ENCODE measurements at regions not wholly inside any gene's neighbourhood (a gene's known extent, or its start where the extent isn't known, plus 50 kb on each side); places are given as distances from the start of the nearest gene placed in this dataset.

DNA sequence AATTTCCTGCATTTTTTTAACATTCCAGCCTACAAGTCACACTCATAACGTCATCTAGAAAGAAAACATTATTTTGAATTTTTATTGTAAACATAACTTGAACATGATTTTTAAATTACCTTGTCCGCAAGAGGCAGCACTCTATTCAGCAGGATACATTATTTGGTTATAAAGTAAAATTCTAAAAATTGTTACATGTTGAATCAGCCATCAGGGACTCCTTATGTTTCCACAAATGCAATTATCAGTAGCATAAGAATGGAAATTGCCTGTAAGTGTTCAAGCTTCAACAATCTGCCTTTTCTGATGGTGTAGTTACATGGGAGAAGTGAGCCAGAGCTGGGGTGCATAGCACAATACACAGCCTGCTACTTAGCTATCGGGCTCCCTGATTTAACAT, 97.5 kb downstream of the ZNF365 start:
- no peak for DNase-seq (ENCODE audit: low read depth)
- H3K4me3 ChIP-seq (replicated peaks; ENCODE audit: low read depth, low read length) = no peak overlapping the region
- TF ChIP-seq, protein P1, sequence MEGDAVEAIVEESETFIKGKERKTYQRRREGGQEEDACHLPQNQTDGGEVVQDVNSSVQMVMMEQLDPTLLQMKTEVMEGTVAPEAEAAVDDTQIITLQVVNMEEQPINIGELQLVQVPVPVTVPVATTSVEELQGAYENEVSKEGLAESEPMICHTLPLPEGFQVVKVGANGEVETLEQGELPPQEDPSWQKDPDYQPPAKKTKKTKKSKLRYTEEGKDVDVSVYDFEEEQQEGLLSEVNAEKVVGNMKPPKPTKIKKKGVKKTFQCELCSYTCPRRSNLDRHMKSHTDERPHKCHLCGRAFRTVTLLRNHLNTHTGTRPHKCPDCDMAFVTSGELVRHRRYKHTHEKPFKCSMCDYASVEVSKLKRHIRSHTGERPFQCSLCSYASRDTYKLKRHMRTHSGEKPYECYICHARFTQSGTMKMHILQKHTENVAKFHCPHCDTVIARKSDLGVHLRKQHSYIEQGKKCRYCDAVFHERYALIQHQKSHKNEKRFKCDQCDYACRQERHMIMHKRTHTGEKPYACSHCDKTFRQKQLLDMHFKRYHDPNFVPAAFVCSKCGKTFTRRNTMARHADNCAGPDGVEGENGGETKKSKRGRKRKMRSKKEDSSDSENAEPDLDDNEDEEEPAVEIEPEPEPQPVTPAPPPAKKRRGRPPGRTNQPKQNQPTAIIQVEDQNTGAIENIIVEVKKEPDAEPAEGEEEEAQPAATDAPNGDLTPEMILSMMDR (IDR thresholded peaks at IDR 0.05; ENCODE audit: low read length, missing control alignments) = no peak

DNA sequence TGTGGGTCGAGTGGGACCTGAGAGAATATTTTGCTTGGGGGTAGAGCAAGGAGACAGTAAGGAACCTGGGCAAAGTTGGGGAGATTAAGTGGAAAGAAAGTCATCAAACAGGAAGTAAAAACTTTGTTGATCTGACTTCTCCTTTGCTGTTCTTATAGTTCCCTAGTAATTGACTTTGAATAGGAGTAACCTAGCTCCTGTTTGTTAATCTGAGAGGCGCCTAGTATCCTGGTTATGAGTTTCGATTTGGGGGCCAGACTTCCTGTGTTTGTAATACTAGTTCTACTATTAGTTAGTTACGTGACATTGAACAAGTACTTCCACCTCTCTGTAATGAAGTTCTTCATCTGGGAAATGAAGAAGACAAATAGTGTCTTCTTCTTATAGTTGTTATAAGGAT, 99.1 kb downstream of the ZNF365 start:
- TF ChIP-seq, protein P1 (IDR thresholded peaks at IDR 0.05; ENCODE audit: low read length, missing control alignments) = no peak
- no peak for DNase-seq (ENCODE audit: low read depth)
- H3K4me3 ChIP-seq (replicated peaks; ENCODE audit: low read depth, low read length) = no peak overlapping the region

- H3K4me3 ChIP-seq (replicated peaks; ENCODE audit: low read depth, low read length) = no peak overlapping the region
- TF ChIP-seq, protein P1 (IDR thresholded peaks at IDR 0.05; ENCODE audit: low read length, missing control alignments) = no peak
- DNase-seq (ENCODE audit: low read depth) = no peak
Measured at GRCh38 chr10:62475551-62475950, 101.4 kb downstream of the ZNF365 start.

DNA sequence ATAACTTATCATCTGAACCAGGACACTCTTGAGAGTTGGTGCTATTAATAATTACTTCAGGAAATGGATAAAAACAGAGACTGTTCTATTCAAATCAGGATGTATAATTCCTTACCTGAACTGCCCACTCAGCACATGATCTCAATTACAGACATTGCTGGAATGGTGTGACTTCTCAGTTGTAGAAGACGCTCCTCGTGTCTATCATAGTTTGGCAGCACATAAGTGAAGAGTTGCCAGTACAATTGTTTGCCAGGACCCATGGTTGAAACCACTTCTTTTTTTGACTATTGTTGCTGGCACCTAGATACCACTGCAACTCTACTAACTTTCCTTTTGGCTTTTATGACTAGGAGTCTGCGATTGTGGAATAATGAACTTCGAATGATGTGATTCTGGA, 105.4 kb downstream of the ZNF365 start:
- TF ChIP-seq, protein P1 (IDR thresholded peaks at IDR 0.05; ENCODE audit: low read length, missing control alignments) = no peak
- no peak overlapping the region for H3K4me3 ChIP-seq (replicated peaks; ENCODE audit: low read depth, low read length)
- DNase-seq (ENCODE audit: low read depth) = no peak

- no peak overlapping the region for H3K4me3 ChIP-seq (replicated peaks; ENCODE audit: low read depth, low read length)
- no peak for DNase-seq (ENCODE audit: low read depth)
- TF ChIP-seq, protein P1 (IDR thresholded peaks at IDR 0.05; ENCODE audit: low read length, missing control alignments) = no peak
Measured at GRCh38 chr10:62480196-62480595, 106.0 kb downstream of the ZNF365 start.

GRCh38 chr10:62482581-62482980, 108.4 kb downstream of the ZNF365 start:
- TF ChIP-seq, protein P1 (IDR thresholded peaks at IDR 0.05; ENCODE audit: low read length, missing control alignments) = no peak
- no peak overlapping the region for H3K4me3 ChIP-seq (replicated peaks; ENCODE audit: low read depth, low read length)
- no peak for DNase-seq (ENCODE audit: low read depth)

GRCh38 chr10:62491597-62491996, 117.4 kb downstream of the ZNF365 start:
- TF ChIP-seq, protein P1 (IDR thresholded peaks at IDR 0.05; ENCODE audit: low read length, missing control alignments) = no peak
- H3K4me3 ChIP-seq (replicated peaks; ENCODE audit: low read depth, low read length) = no peak overlapping the region
- DNase-seq (ENCODE audit: low read depth) = peak; percentile 59
